OCI-LY3 (cell line): ENCODE measurements at regions not wholly inside any gene's neighbourhood (a gene's known extent, or its start where the extent isn't known, plus 50 kb on each side); places are given as distances from the start of the nearest gene placed in this dataset.

ENCODE experiments used
- H2AFZ ChIP-seq: fragments of 200-600, 300-600 bp; shearing (Covaris generic); 2 replicates; pipeline ENCODE4 v1.6.0; 2014; ENCODE audit warnings: antibody characterized with exemption, low read depth, low read length
- H3K27ac ChIP-seq: fragments of 200-600, 300-600 bp; sonication (generic); 2 replicates; pipeline ENCODE4 v1.5.1; 2014; ENCODE audit warnings: mild to moderate bottlenecking, low read length, moderate library complexity, mixed read lengths
- H3K27me3 ChIP-seq: fragments of 200-600, 300-600 bp; sonication (generic); 2 replicates; pipeline ENCODE4 v1.6.1; 2014; ENCODE audit warnings: low read depth, low read length, mixed read lengths
- H3K36me3 ChIP-seq: fragments of 200-600, 300-600 bp; sonication (generic); replicated peaks from 2 replicates; pipeline ENCODE3; 2014; ENCODE audit warnings: low read depth, low read length, mixed read lengths
- H3K4me1 ChIP-seq: fragments of 300-600, 200-600 bp; sonication (generic); 2 replicates; pipeline ENCODE4 v1.6.1; 2014; ENCODE audit warnings: low read length, mixed read lengths
- H3K4me2 ChIP-seq: fragments of 200-600, 300-600 bp; sonication (generic); 2 replicates; pipeline ENCODE4 v1.6.1; 2014; ENCODE audit warnings: low read length, mixed read lengths
- H3K4me3 ChIP-seq: fragments of 300-600, 200-600 bp; sonication (generic); 2 replicates; pipeline ENCODE4 v1.5.1; 2014; ENCODE audit warnings: antibody characterized with exemption, mild to moderate bottlenecking, low read length, moderate library complexity
- H3K79me2 ChIP-seq: fragments of 300-600, 200-600 bp; shearing (Covaris generic); 2 replicates; pipeline ENCODE4 v1.6.1; 2014; ENCODE audit warnings: mild to moderate bottlenecking, low read length, mixed read lengths
- H3K9ac ChIP-seq: fragments of 300-600, 200-600 bp; shearing (Covaris generic); 2 replicates; pipeline ENCODE4 v1.6.0; 2014; ENCODE audit warnings: mild to moderate bottlenecking, low read length, moderate library complexity
- H3K9me3 ChIP-seq: fragments of 200-600, 300-600 bp; shearing (Covaris generic); 2 replicates; pipeline ENCODE4 v1.6.1; 2014; ENCODE audit warnings: low read length, mixed read lengths; ENCODE audit not compliant: insufficient read depth
- H4K20me1 ChIP-seq: fragments of 200-600, 300-600 bp; sonication (generic); 2 replicates; pipeline ENCODE4 v1.6.1; 2016; ENCODE audit warnings: low read length, mixed read lengths; ENCODE audit not compliant: insufficient read depth
- CTCF ChIP-seq: fragments of 200-600, 300-600 bp; sonication (generic); IDR thresholded peaks from 2 replicates; pipeline ENCODE4 v1.5.1; 2014; ENCODE audit warnings: antibody characterized with exemption, low read length, low read depth
- EZH2phosphoT487 ChIP-seq: fragments of 200-600 bp; shearing (Covaris generic); IDR thresholded peaks from 2 replicates; pipeline ENCODE4 v1.6.1; 2018; ENCODE audit warnings: antibody characterized with exemption, mixed run types, low read depth

GRCh38 chr11:70918242-70918641 is 334.1 kb downstream of the SHANK2 start:
- peaks cover 15% of the 10 kb centered on the region; the same call in 1 of the 2 replicates for H3K27me3 ChIP-seq
- H3K79me2 ChIP-seq, result no peaks in the 10 kb centered on the region
- no peak overlapping the region for H3K27ac ChIP-seq
- no peak overlapping the region for H3K4me2 ChIP-seq
- TF ChIP-seq EZH2phosphoT487, result no peak
- no peak for TF ChIP-seq CTCF
- no peaks in the 10 kb centered on the region for H4K20me1 ChIP-seq
- no peaks in the 10 kb centered on the region for H3K4me1 ChIP-seq
- peaks cover 10% of the 10 kb centered on the region; the same call in 1 of the 2 replicates for H3K9me3 ChIP-seq
- H3K4me3 ChIP-seq, result no peak overlapping the region
- no peak overlapping the region for H2AFZ ChIP-seq
- H3K36me3 ChIP-seq, result no peaks in the 10 kb centered on the region
- H3K9ac ChIP-seq, result no peak overlapping the region

DNA sequence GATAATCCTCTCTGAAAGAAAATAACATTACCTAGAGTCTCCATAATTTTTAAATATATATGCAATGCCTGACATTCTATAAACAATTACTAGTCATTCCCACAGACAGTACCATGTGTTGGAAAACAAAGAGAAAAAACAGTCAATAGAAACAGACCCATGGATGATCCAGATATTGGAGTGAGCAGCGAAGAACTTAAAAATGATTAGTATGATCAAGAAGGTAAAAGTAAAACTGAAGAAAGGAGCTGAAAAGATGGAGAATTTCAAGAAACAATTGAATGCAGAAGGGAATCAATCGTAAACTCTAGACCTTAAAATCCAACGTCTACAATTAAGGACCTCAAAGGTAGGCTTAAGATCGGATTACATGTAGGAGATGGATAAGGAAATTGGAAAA is 330.6 kb downstream of the SHANK2 start:
- H2AFZ ChIP-seq, result no peak overlapping the region
- no peaks in the 10 kb centered on the region for H3K4me1 ChIP-seq
- TF ChIP-seq EZH2phosphoT487 (no peak), CTCF (no peak)
- no peaks in the 10 kb centered on the region for H4K20me1 ChIP-seq
- 0 out of 2 replicates have a peak, but pooled peaks cover 2% of the 10 kb centered on the region for H3K27me3 ChIP-seq
- no peak overlapping the region for H3K9ac ChIP-seq
- no peak overlapping the region for H3K4me2 ChIP-seq
- H3K9me3 ChIP-seq, result peaks cover 10% of the 10 kb centered on the region; the same call in 1 of the 2 replicates
- no peak overlapping the region for H3K4me3 ChIP-seq
- no peaks in the 10 kb centered on the region for H3K79me2 ChIP-seq
- H3K27ac ChIP-seq, result no peak overlapping the region
- H3K36me3 ChIP-seq, result no peaks in the 10 kb centered on the region

- H2AFZ ChIP-seq, result no peak overlapping the region
- peaks cover 10% of the 10 kb centered on the region; the same call in 1 of the 2 replicates for H3K9me3 ChIP-seq
- H3K4me1 ChIP-seq, result no peaks in the 10 kb centered on the region
- H3K27me3 ChIP-seq, result no peaks in the 10 kb centered on the region
- H3K79me2 ChIP-seq, result no peaks in the 10 kb centered on the region
- no peak overlapping the region for H3K4me2 ChIP-seq
- H3K36me3 ChIP-seq, result no peaks in the 10 kb centered on the region
- no peak overlapping the region for H3K27ac ChIP-seq
- no peak overlapping the region for H3K9ac ChIP-seq
- no peak overlapping the region for H3K4me3 ChIP-seq
- TF ChIP-seq CTCF (no peak), EZH2phosphoT487 (no peak)
- no peaks in the 10 kb centered on the region for H4K20me1 ChIP-seq
Observed at GRCh38 chr11:70924108-70924507, 328.3 kb downstream of the SHANK2 start.

DNA sequence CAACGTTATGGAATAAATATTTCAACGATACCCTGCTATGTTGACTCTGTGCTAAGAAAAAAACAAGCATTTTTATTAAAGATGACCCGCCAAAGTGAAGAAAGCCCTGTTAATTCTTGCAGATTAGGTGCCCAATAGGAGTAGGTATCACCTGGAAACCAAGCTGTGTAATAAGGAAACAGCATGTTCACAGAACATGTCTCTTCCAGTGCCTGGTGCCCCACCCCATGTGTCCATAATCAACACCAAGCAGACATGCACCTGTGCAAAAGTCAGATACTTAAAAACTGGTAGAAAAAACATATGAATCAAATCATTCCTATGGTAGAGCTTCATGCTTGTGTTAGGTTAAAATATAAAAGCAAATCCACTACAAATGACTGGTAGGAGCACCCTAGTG is 327.1 kb downstream of the SHANK2 start:
- Histone ChIP-seq H3K27me3 (no peaks in the 10 kb centered on the region), H3K4me2 (no peak overlapping the region), H4K20me1 (no peaks in the 10 kb centered on the region), H3K9me3 (peaks cover 10% of the 10 kb centered on the region; the same call in 1 of the 2 replicates), H2AFZ (no peak overlapping the region), H3K27ac (no peak overlapping the region), H3K4me1 (no peaks in the 10 kb centered on the region), H3K4me3 (no peak overlapping the region), H3K79me2 (no peaks in the 10 kb centered on the region), H3K36me3 (no peaks in the 10 kb centered on the region), H3K9ac (no peak overlapping the region)
- TF ChIP-seq EZH2phosphoT487 (no peak), CTCF (no peak)
